ENCODE measurements at regions not wholly inside any gene's neighbourhood (a gene's known extent, or its start where the extent isn't known, plus 50 kb on each side); places are given as distances from the start of the nearest gene placed in this dataset.

- DNase-seq (no peak), ATAC-seq (ENCODE audit: poor library complexity) (no peak)
- H3K4me3 Mint-ChIP-seq = no peak overlapping the region
- H3K27me3 Mint-ChIP-seq = no peaks in the 10 kb centered on the region
- peaks cover 16% of the 10 kb centered on the region for H3K9me3 Mint-ChIP-seq
- H3K9me3 ChIP-seq (ENCODE audit: control insufficient read depth in 1 of 2, insufficient read depth in 1 of 2, low read length in 2 of 2) = no peaks in the 10 kb centered on the region
- H3K27me3 ChIP-seq (ENCODE audit: control insufficient read depth in 1 of 2, insufficient read depth in 2 of 2, low read length in 2 of 2) = no peaks in the 10 kb centered on the region
- CTCF ChIA-PET = no interaction called here
- H3K27ac ChIP-seq (ENCODE audit: low read depth in 1 of 2, low read length in 2 of 2) = no peak overlapping the region
- H3K4me1 Mint-ChIP-seq (ENCODE audit: low read depth) = no peaks in the 10 kb centered on the region
- POLR2A ChIA-PET = no interaction called here
- intact Hi-C loops (cut with DNase I, micrococcal nuclease) = no loop called here
- H3K4me1 ChIP-seq (ENCODE audit: insufficient read depth, low read length) = no peaks in the 10 kb centered on the region
- no peaks in the 10 kb centered on the region for H3K36me3 Mint-ChIP-seq (ENCODE audit: low read depth)
- H3K27ac Mint-ChIP-seq = no peak overlapping the region
- no peak for TF ChIP-seq CTCF (IDR thresholded peaks at IDR 0.05)
- no peaks in the 10 kb centered on the region for H3K36me3 ChIP-seq (ENCODE audit: insufficient read depth, low read length)
- H3K4me3 ChIP-seq (ENCODE audit: low read length) = no peak overlapping the region
These were observed 438.2 kb upstream of the LRRC7 start for GRCh38 chr1:69129538-69129937.

- POLR2A ChIA-PET = no interaction called here
- no peaks in the 10 kb centered on the region for H3K27me3 Mint-ChIP-seq
- TF ChIP-seq CTCF (IDR thresholded peaks at IDR 0.05) = no peak
These were observed 429.6 kb upstream of the LRRC7 start for GRCh38 chr1:69138172-69138571.

GRCh38 chr1:69139007-69139406 is 428.7 kb upstream of the LRRC7 start:
- no peaks in the 10 kb centered on the region for H3K4me1 Mint-ChIP-seq (ENCODE audit: low read depth)
- H3K27me3 Mint-ChIP-seq = no peaks in the 10 kb centered on the region
- Histone ChIP-seq H3K27ac (ENCODE audit: low read depth in 1 of 2, low read length in 2 of 2) (no peak overlapping the region), H3K36me3 (ENCODE audit: insufficient read depth, low read length) (no peaks in the 10 kb centered on the region), H3K4me1 (ENCODE audit: insufficient read depth, low read length) (no peaks in the 10 kb centered on the region), H3K4me3 (ENCODE audit: low read length) (no peak overlapping the region), H3K27me3 (ENCODE audit: control insufficient read depth in 1 of 2, insufficient read depth in 2 of 2, low read length in 2 of 2) (no peaks in the 10 kb centered on the region), H3K9me3 (ENCODE audit: control insufficient read depth in 1 of 2, insufficient read depth in 1 of 2, low read length in 2 of 2) (no peaks in the 10 kb centered on the region)
- POLR2A ChIA-PET = no interaction called here
- intact Hi-C loops (cut with DNase I, micrococcal nuclease) = no loop called here
- H3K9me3 Mint-ChIP-seq = peaks cover 15% of the 10 kb centered on the region
- ATAC-seq (ENCODE audit: poor library complexity) = no peak
- TF ChIP-seq CTCF (IDR thresholded peaks at IDR 0.05) = no peak
- DNase-seq = no peak
- CTCF ChIA-PET = no interaction called here
- H3K4me3 Mint-ChIP-seq = no peak overlapping the region
- no peak overlapping the region for H3K27ac Mint-ChIP-seq
- H3K36me3 Mint-ChIP-seq (ENCODE audit: low read depth) = no peaks in the 10 kb centered on the region

More at GRCh38 chr1:69138172-69138571, 429.6 kb upstream of the LRRC7 start:
- H3K36me3 ChIP-seq (ENCODE audit: insufficient read depth, low read length) = no peaks in the 10 kb centered on the region
- no peak overlapping the region for H3K27ac Mint-ChIP-seq
- H3K27me3 ChIP-seq (ENCODE audit: control insufficient read depth in 1 of 2, insufficient read depth in 2 of 2, low read length in 2 of 2) = no peaks in the 10 kb centered on the region
- no peaks in the 10 kb centered on the region for H3K4me1 Mint-ChIP-seq (ENCODE audit: low read depth)
- no peaks in the 10 kb centered on the region for H3K9me3 ChIP-seq (ENCODE audit: control insufficient read depth in 1 of 2, insufficient read depth in 1 of 2, low read length in 2 of 2)
- CTCF ChIA-PET = no interaction called here
- H3K27ac ChIP-seq (ENCODE audit: low read depth in 1 of 2, low read length in 2 of 2) = no peak overlapping the region
- H3K9me3 Mint-ChIP-seq = peaks cover 15% of the 10 kb centered on the region
- no peak overlapping the region for H3K4me3 Mint-ChIP-seq
- no peaks in the 10 kb centered on the region for H3K4me1 ChIP-seq (ENCODE audit: insufficient read depth, low read length)
- ATAC-seq (ENCODE audit: poor library complexity) = no peak
- H3K36me3 Mint-ChIP-seq (ENCODE audit: low read depth) = no peaks in the 10 kb centered on the region
- intact Hi-C loops (cut with DNase I, micrococcal nuclease) = no loop called here
- DNase-seq = no peak
- no peak overlapping the region for H3K4me3 ChIP-seq (ENCODE audit: low read length)
